ENCODE measurements at regions not wholly inside any gene's neighbourhood (a gene's known extent, or its start where the extent isn't known, plus 50 kb on each side); places are given as distances from the start of the nearest gene placed in this dataset.
A peak's percentile ranks its signal among the peaks of the same experiment; 100 is the strongest.
"Not testable (repeated sequence)": the region's sequence is repeated elsewhere in the genome, so short reads cannot be mapped to it uniquely, and the experiment has no call there.

DNA sequence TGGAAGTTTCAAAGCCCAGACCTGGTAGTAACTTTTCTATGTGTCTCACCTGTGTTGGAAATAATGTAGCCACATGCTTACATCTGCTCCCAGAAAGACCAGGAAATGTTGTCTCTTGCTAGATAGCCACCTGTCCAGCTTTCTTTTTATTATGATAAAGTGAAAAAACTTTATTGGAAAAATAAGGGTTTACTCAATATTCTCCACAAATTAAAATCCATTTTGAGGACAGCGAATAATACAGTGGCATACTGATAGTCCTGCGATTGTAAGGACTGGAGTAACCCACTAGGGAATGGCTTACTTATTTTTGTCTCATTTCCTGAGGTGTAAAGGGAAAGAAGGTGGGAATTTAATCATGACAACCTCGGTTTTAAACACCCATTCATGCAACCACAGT, 100.1 kb downstream of the HFE start:
- Histone ChIP-seq H3K9me3 (ENCODE audit: control insufficient read depth in 2 of 2, low read length in 2 of 2) (no peaks in the 10 kb centered on the region), H3K4me3 (ENCODE audit: low read length in 2 of 2) (no peak overlapping the region), H3K27ac (ENCODE audit: low read length) (no peak overlapping the region), H3K27me3 (ENCODE audit: control insufficient read depth in 1 of 2, insufficient read depth in 2 of 2, low read length in 2 of 2) (peaks cover 0 to 5% of the 10 kb centered on the region in 2 donors), H3K36me3 (ENCODE audit: control insufficient read depth in 2 of 2, insufficient read depth in 2 of 2, low read length in 2 of 2) (no peaks in the 10 kb centered on the region), H3K9ac (ENCODE audit: low read length in 2 of 2) (no peak overlapping the region), H3K4me1 (ENCODE audit: control insufficient read depth, insufficient read depth, low read length) (peaks cover 5% of the 10 kb centered on the region)

DNA sequence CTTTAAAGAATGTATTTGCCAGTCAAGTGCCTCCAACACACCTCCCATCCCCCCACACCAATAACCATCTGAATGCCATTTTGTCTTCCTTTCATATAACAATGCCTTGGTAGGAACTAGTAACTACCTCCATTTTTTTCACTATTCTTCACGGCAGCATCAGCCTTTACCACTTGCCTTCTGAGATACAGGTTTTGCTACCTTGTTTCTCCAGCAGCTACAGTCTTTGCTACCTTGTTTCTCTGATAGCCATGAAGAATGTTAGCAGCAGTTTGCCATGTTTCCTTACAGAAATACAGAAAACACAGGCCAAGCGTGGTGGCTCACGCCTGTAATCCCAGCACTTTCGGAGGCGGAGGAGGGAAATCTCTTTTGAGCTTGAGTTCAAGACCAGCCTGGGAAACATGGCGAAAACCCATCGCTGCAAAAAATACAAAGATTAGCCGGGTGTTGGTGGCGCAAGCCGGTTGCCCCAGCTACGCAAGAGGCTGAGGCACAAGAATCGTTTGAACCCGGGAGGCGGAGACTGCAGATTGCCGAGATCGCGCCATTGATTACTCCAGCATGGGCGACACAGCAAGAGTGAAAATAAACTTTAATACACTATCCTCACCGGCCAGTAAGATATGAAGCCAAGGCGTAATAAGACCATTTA, 100.9 kb downstream of the HFE start:
- Histone ChIP-seq H3K9me3 (ENCODE audit: control insufficient read depth in 2 of 2, low read length in 2 of 2) (no peaks in the 10 kb centered on the region), H3K4me1 (ENCODE audit: control insufficient read depth, insufficient read depth, low read length) (peaks cover 5% of the 10 kb centered on the region), H3K27me3 (ENCODE audit: control insufficient read depth in 1 of 2, insufficient read depth in 2 of 2, low read length in 2 of 2) (peaks cover 0 to 5% of the 10 kb centered on the region in 2 donors), H3K27ac (ENCODE audit: low read length) (peak overlapping the region; percentile 87), H3K36me3 (ENCODE audit: control insufficient read depth in 2 of 2, insufficient read depth in 2 of 2, low read length in 2 of 2) (no peaks in the 10 kb centered on the region), H3K4me3 (ENCODE audit: low read length in 2 of 2) (peak overlapping the region; percentile 84 to 87), H3K9ac (ENCODE audit: low read length in 2 of 2) (peak overlapping the region; percentile 77 to 84)

DNA sequence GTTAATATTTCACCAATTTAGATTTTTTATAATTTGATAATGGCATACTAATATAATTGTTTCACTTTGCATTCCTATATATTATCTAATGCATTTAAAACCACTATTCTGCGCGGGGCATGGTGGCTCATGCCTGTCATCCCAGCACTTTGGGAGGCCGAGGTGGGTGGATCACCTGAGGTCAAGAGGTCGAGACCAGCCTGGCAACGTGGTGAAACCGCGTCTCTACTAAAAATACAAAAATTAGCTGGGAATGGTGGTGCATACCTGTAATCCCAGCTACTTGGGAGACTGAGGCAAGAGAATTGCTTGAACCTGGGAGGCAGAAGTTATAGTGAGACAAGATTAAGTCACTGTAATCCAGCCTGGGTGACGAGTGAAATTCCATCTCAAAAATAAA, 104.3 kb downstream of the HFE start:
- H3K27me3 ChIP-seq (ENCODE audit: control insufficient read depth in 1 of 2, insufficient read depth in 2 of 2, low read length in 2 of 2); H3K4me1 ChIP-seq (ENCODE audit: control insufficient read depth, insufficient read depth, low read length); H3K9ac ChIP-seq (ENCODE audit: low read length in 2 of 2); H3K27ac ChIP-seq (ENCODE audit: low read length); H3K4me3 ChIP-seq (ENCODE audit: low read length in 2 of 2); H3K9me3 ChIP-seq (ENCODE audit: control insufficient read depth in 2 of 2, low read length in 2 of 2); H3K36me3 ChIP-seq (ENCODE audit: control insufficient read depth in 2 of 2, insufficient read depth in 2 of 2, low read length in 2 of 2): not testable (repeated sequence)

DNA sequence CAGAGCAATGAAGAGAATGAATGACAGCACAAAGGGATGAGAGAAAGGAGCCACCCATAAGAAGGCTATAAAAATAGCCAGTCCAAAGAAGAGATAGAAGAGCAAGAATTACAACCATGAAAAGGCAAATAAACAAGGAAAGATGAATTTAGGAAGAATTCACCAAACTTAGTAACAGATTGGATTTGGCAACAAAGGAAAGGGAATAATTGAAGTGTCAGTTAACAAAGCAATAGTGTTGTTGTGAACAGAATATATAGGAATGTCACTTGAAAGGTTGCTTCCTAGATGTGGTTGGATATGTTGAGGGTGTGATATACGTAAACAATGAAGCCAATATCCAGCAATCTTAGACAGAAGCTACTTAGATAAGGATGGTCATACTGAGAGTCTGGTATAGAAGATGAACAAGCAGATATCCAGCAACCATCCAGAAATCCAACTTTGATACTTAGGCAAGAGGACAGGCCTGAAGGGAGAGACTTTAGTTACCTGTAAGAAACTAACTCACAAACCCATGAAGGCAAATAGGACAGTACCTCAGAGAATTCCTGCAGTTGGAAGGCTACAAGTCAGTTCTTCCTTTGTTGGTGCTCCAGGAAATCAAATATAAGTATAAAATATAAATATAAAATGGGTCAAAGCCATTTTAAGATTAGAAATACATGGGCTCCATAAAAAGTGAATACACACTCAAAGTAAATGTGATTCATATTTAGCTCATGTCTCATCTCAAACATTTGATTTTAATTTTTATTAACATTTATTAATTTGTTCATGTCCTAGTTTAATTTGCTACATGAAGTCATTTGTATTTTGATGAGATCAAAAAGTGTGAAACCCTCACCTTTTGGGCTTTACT, 106.5 kb downstream of the HFE start:
- no peak overlapping the region for H3K9ac ChIP-seq (ENCODE audit: low read length in 2 of 2)
- no peak overlapping the region for H3K27ac ChIP-seq (ENCODE audit: low read length)

DNA sequence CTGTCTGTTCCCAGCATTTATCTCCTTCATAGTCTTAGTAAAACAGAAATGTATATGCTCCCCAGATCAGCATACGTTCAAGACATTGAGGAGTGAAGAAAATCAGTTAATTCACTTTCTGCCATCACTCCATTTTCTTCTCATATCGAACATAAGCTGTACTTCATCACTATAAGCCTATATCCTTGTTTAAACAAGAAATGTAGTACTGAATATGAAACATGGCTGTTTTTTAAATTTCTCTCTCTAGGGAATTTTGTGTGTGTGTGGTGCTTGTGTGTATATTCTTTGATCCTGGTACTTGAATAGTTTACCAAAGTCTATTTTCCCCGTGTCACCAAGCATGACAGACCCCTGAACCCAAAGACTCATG, 107.1 kb downstream of the HFE start:
- H3K4me1 ChIP-seq (ENCODE audit: control insufficient read depth, insufficient read depth, low read length): peaks cover 15% of the 10 kb centered on the region
- no peaks in the 10 kb centered on the region for H3K36me3 ChIP-seq (ENCODE audit: control insufficient read depth in 2 of 2, insufficient read depth in 2 of 2, low read length in 2 of 2)
- H3K4me3 ChIP-seq (ENCODE audit: low read length in 2 of 2): no peak overlapping the region
- no peak overlapping the region for H3K9ac ChIP-seq (ENCODE audit: low read length in 2 of 2)
- H3K9me3 ChIP-seq (ENCODE audit: control insufficient read depth in 2 of 2, low read length in 2 of 2): no peaks in the 10 kb centered on the region
- no peak overlapping the region for H3K27ac ChIP-seq (ENCODE audit: low read length)
- peaks cover 0 to 5% of the 10 kb centered on the region in 2 donors for H3K27me3 ChIP-seq (ENCODE audit: control insufficient read depth in 1 of 2, insufficient read depth in 2 of 2, low read length in 2 of 2)

More for the DNA sequence above, 106.5 kb downstream of the HFE start:
- Histone ChIP-seq H3K27me3 (ENCODE audit: control insufficient read depth in 1 of 2, insufficient read depth in 2 of 2, low read length in 2 of 2) (peaks cover 0 to 6% of the 10 kb centered on the region in 2 donors), H3K4me3 (ENCODE audit: low read length in 2 of 2) (no peak overlapping the region), H3K4me1 (ENCODE audit: control insufficient read depth, insufficient read depth, low read length) (peaks cover 15% of the 10 kb centered on the region), H3K36me3 (ENCODE audit: control insufficient read depth in 2 of 2, insufficient read depth in 2 of 2, low read length in 2 of 2) (no peaks in the 10 kb centered on the region), H3K9me3 (ENCODE audit: control insufficient read depth in 2 of 2, low read length in 2 of 2) (no peaks in the 10 kb centered on the region)

DNA sequence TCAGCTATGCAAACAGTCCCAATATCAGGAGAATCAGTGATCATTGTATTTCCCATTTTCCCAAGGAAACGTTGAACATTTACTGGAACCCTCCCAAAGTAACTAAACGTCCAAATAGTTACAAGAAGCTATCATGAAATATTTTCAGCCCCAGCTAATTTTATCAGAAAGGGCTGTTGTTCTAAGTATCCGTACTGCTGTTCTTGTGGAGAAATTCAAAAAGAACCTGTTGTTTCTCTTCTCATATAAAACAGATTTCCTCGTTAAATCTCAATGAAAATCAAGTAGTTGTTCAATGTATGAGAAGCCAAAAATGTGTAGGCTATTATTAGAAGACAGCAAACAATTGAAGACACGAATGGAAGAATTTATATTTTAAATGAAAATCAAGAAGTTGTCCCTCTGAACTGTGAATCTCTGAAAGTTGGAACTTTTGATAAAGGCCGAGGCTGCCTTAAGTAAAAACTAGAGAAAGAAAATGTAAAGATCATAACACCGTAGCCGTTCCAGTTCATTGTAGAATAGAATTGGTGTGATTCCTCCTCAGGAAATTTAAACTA, 107.7 kb downstream of the HFE start:
- H3K9ac ChIP-seq (ENCODE audit: low read length in 2 of 2): peak overlapping the region; percentile 77 to 81
- H3K36me3 ChIP-seq (ENCODE audit: control insufficient read depth in 2 of 2, insufficient read depth in 2 of 2, low read length in 2 of 2): no peaks in the 10 kb centered on the region
- H3K9me3 ChIP-seq (ENCODE audit: control insufficient read depth in 2 of 2, low read length in 2 of 2): no peaks in the 10 kb centered on the region
- H3K4me3 ChIP-seq (ENCODE audit: low read length in 2 of 2): peak overlapping the region; percentile 83 to 84
- peak overlapping the region; percentile 71 for H3K27ac ChIP-seq (ENCODE audit: low read length)
- peaks cover 0 to 7% of the 10 kb centered on the region in 2 donors for H3K27me3 ChIP-seq (ENCODE audit: control insufficient read depth in 1 of 2, insufficient read depth in 2 of 2, low read length in 2 of 2)
- H3K4me1 ChIP-seq (ENCODE audit: control insufficient read depth, insufficient read depth, low read length): peaks cover 19% of the 10 kb centered on the region

DNA sequence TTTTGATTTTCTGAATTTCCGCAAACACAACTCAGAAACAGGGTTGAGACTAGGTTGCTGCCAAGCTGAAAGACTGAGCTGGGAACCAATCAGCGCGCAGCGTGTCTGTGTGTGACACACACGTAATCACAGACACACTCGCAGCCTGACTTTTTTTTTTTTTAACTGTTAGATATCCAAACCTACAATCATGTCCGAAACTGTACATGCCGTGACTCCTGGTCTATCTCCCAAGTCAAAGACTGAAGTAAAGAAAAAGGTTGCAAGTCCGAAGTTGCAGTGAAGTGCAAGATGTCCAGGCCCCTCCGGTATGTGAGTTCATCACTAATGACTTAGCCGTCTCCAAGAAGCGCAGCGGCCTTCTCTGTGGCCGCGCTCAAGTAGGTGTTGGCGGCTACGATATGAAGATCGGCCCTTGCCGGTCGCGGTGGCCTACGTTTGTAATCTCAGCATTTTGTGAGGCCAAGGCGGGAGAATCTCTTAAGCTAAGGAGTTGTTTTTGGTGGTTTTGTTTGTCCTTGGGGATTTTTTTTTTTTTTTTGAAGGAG, 108.2 kb downstream of the HFE start:
- no peaks in the 10 kb centered on the region for H3K9me3 ChIP-seq (ENCODE audit: control insufficient read depth in 2 of 2, low read length in 2 of 2)
- peak overlapping the region; percentile 83 to 84 for H3K4me3 ChIP-seq (ENCODE audit: low read length in 2 of 2)
- no peaks in the 10 kb centered on the region for H3K36me3 ChIP-seq (ENCODE audit: control insufficient read depth in 2 of 2, insufficient read depth in 2 of 2, low read length in 2 of 2)
- peaks cover 0 to 7% of the 10 kb centered on the region in 2 donors for H3K27me3 ChIP-seq (ENCODE audit: control insufficient read depth in 1 of 2, insufficient read depth in 2 of 2, low read length in 2 of 2)
- peak overlapping the region; percentile 77 to 81 for H3K9ac ChIP-seq (ENCODE audit: low read length in 2 of 2)
- peak overlapping the region; percentile 71 for H3K27ac ChIP-seq (ENCODE audit: low read length)
- peaks cover 19% of the 10 kb centered on the region for H3K4me1 ChIP-seq (ENCODE audit: control insufficient read depth, insufficient read depth, low read length)

- Histone ChIP-seq H3K36me3 (ENCODE audit: control insufficient read depth in 2 of 2, insufficient read depth in 2 of 2, low read length in 2 of 2) (no peaks in the 10 kb centered on the region), H3K27ac (ENCODE audit: low read length) (peak overlapping the region; percentile 71), H3K9ac (ENCODE audit: low read length in 2 of 2) (peak overlapping the region; percentile 77 to 81), H3K9me3 (ENCODE audit: control insufficient read depth in 2 of 2, low read length in 2 of 2) (no peaks in the 10 kb centered on the region), H3K27me3 (ENCODE audit: control insufficient read depth in 1 of 2, insufficient read depth in 2 of 2, low read length in 2 of 2) (peaks cover 0 to 7% of the 10 kb centered on the region in 2 donors), H3K4me3 (ENCODE audit: low read length in 2 of 2) (peak overlapping the region; percentile 83 to 95), H3K4me1 (ENCODE audit: control insufficient read depth, insufficient read depth, low read length) (peaks cover 19% of the 10 kb centered on the region)
These were observed 109.0 kb downstream of the HFE start for GRCh38 chr6:26195924-26196845.

GRCh38 chr6:26196846-26197635, 109.8 kb downstream of the HFE start:
- peaks cover 0 to 7% of the 10 kb centered on the region in 2 donors for H3K27me3 ChIP-seq (ENCODE audit: control insufficient read depth in 1 of 2, insufficient read depth in 2 of 2, low read length in 2 of 2)
- H3K36me3 ChIP-seq (ENCODE audit: control insufficient read depth in 2 of 2, insufficient read depth in 2 of 2, low read length in 2 of 2): no peaks in the 10 kb centered on the region
- H3K4me3 ChIP-seq (ENCODE audit: low read length in 2 of 2): peak overlapping the region; percentile 83 to 95
- H3K9ac ChIP-seq (ENCODE audit: low read length in 2 of 2): peak overlapping the region; percentile 73 to 75
- peak overlapping the region; percentile 71 for H3K27ac ChIP-seq (ENCODE audit: low read length)
- H3K9me3 ChIP-seq (ENCODE audit: control insufficient read depth in 2 of 2, low read length in 2 of 2): no peaks in the 10 kb centered on the region
- peaks cover 19% of the 10 kb centered on the region for H3K4me1 ChIP-seq (ENCODE audit: control insufficient read depth, insufficient read depth, low read length)
